DMS114 treated with DMSO at 0.1 percent for 48 hours (cell line): ENCODE measurements at regions not wholly inside any gene's neighbourhood (a gene's known extent, or its start where the extent isn't known, plus 50 kb on each side); places are given as distances from the start of the nearest gene placed in this dataset.
"Not testable (repeated sequence)": the region's sequence is repeated elsewhere in the genome, so short reads cannot be mapped to it uniquely, and the experiment has no call there.

Source experiments
- DNase-seq: peaks from one replicate; lab custom pipeline; 2025; ENCODE audit not compliant: unreplicated experiment; lab: John Stamatoyannopoulos, UW

DNA sequence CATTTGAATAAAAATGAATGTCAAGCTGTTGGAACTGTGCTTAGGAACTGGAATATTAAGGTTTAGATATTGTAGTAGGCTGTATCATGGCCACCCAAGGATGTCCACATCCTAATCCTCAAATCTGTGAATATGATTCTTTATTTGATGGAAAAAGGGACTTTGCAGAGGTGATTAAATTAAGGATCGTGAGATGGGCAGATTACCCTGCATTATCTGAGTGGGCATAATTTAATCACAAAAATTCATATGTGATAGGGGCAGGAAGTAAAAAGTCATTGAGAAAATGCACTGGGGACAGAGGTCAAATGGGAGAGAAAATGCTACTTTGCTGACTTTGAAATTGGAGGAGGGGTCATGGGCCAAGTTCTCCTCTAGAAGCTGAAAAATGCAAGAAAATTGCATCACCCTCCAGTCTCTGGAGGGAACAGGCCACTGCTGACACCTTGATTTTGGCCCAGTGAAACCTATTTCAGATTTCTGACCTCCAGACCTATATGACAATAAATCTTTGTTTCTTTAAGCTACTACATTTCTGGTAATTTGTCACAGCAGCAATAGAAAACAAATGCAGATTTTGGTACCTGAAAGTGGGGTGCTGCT lies 521.4 kb downstream of the PCDH7 start:
- no peak for DNase-seq

- DNase-seq = no peak
Observed at GRCh38 chr4:31246856-31247255, 526.7 kb downstream of the PCDH7 start.

GRCh38 chr4:31259119-31259518 lies 539.0 kb downstream of the PCDH7 start:
- DNase-seq = no peak

- no peak for DNase-seq
Observed at GRCh38 chr4:31261632-31262031, 541.5 kb downstream of the PCDH7 start.

GRCh38 chr4:31266094-31266493 lies 545.9 kb downstream of the PCDH7 start:
- not testable (repeated sequence) for DNase-seq

GRCh38 chr4:31272331-31273061 lies 552.3 kb downstream of the PCDH7 start:
- no peak for DNase-seq

DNA sequence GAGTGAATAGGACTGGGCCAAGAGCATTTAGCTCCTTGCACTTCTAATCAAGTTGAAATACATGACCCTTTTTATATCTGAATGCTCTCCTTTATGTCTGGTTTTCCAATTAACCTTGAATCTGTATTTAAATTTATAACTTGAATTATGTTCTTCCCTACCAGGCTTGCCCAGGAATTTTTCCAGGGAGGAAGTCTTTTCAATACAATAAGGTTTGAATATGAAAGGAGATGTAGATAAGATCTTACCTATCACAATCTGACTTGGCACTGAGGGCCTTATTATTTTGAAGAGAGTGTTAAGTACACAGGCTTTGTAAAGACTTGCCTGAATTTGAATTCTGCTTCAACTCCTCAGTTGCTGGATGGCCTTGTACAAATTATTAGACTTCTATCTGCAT lies 555.7 kb downstream of the PCDH7 start:
- DNase-seq = no peak

DNA sequence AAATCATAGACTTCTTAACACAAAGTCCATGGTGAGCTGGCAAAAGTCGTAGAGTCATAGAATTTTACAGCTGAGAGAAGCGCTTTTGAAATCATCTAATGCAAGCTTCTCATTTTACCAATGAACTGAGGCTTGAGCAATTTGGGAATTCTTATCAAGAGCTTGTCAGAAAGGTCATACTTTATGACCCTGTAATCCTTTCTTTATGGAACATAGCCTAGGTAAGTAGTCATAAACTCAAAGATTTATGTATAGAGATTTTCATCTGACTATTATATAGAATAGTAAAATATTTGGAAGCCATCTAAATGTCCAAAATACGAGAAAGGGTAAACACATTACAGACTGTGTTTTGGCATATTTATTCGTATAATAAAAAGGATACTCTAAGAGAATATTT lies 563.5 kb downstream of the PCDH7 start:
- DNase-seq = no peak

GRCh38 chr4:31290836-31291235 lies 570.7 kb downstream of the PCDH7 start:
- no peak for DNase-seq

DNA sequence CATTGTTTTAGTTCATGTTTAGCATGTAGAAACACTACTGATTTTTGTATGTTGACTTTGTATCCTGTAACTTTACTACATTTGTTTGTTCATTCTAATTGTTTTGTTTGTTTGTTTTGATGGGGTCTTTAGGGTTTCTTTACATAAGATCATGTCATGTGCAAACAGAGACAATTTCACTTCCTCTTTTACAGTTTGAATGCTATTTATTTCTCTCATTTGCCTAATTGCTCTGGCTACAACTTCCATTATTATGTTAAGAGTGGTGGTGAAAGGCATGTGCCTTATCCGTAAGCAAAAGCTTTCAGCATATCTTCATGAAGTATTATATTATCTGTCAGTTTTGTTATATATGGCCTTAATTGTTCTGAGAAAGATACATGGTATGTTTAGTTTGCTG lies 571.1 kb downstream of the PCDH7 start:
- no peak for DNase-seq

- no peak for DNase-seq
Observed at GRCh38 chr4:31294655-31295480, 574.7 kb downstream of the PCDH7 start.

DNA sequence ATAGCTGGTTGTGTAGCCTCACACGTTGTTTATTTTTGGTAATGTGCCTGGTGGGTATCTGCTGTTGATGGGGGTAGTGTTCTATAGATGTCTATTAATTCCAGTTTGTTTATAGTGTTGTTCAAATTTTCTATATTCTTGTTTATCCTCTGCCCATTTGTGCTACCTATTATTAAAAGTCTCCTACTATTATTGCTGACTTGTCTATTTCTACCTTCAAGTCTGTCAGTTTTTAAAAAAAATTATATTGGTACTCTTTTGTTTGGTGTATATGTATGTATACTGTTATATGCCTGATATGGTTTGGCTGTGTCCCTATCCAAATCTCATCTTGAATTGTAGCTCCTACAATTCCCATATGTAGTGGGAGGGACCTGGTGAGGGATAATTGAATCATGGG lies 578.6 kb downstream of the PCDH7 start:
- DNase-seq = no peak

DNA sequence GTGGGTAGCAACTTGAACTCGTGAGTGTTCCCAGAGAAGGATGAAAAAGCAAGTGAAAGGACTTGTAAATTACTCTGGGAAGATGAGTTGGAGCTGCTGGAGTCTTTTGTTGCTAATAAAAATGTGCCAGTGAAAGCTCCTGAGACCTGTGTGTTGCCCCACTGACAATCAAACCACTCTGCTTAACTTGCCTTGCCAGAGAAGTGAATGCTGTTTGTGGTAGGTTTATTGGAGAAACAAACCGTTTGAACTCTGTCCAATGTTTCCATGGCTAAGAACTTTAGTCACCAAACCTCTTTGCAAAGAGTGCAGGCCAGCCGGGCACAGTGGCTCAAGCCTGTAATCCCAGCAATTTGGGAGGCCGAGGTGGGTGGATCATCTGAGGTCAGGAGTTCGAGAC lies 586.9 kb downstream of the PCDH7 start:
- DNase-seq = no peak

GRCh38 chr4:31324814-31325213 lies 604.6 kb downstream of the PCDH7 start:
- DNase-seq = no peak

DNA sequence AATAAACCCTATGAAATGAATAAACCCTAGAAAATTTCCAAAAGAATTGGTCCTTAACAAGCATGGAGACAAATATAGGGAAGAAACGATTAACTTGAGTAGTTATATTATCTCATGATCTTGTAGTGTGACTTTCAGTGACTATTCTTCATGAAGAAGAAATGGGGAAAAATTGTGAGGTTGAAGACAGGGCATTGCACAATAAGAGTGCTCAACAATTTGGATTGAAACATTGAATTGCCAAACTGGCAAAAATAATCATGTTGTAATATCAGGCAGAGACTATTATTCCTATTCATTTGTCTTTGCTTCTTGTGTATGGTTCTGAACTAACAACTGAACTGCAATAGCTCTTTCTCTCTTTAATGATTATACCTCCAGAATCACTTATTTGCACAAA lies 605.1 kb downstream of the PCDH7 start:
- no peak for DNase-seq

DNA sequence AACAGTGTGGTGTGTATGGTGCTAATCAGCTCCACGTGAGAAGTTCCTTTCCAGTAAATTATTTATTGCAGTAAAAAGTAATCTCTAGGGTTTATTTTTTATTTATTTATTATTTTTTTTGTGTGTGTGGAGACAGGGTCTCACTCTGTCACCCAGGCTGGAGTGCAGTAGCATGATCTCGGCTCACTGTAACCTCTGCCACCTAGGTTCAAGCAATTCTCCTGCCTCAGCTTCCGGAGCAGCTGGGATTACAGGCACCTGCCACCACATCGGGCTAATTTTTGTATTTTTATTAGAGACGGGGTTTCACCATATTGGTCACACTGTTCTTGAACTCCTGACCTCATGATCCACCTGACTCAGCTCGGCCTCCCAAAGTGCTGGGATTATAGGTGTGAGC lies 606.9 kb downstream of the PCDH7 start:
- DNase-seq = no peak

GRCh38 chr4:31328932-31329331 lies 608.8 kb downstream of the PCDH7 start:
- DNase-seq = no peak

GRCh38 chr4:31334086-31334910 lies 614.1 kb downstream of the PCDH7 start:
- no peak for DNase-seq

DNA sequence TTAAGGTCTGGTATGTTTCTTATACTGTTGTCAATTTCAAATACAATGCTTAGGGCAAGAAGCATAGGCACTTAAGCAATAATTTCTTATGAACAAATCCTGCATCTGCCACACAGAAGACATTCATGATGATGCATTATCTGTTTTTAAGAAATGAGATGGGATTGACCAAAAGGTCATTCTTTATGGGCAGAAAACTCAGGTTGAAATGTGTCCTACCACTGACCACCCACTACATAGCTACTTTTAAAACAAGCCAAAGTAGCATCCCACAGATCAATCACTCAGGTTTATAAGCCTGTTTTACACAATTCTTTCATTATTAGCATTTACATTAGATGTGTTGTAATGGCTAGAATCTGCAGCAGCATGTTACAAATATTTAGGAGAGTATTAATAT lies 617.8 kb downstream of the PCDH7 start:
- DNase-seq = no peak

- DNase-seq = no peak
Observed at GRCh38 chr4:31341601-31342359, 621.6 kb downstream of the PCDH7 start.

DNA sequence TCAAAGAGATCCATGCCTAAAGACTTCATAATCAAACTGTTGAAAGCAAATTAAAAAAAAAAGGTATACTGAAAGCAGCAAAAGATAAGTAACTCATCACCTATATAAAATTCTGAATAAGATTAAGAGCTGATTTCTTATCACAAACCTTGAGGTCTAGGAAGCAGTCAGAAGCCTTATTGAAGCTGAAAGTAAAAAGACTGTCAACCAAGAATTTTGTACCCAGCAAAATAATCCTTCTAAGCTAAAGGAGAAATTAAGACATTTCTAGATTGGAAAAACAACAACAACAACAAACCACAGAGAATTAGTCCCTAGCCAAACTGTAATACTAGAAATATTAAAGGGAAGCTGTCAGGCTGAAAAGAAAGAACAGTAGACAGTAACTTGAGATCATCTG lies 622.9 kb downstream of the PCDH7 start:
- DNase-seq = no peak
